ENCODE measurements at regions not wholly inside any gene's neighbourhood (a gene's known extent, or its start where the extent isn't known, plus 50 kb on each side); places are given as distances from the start of the nearest gene placed in this dataset.

DNA sequence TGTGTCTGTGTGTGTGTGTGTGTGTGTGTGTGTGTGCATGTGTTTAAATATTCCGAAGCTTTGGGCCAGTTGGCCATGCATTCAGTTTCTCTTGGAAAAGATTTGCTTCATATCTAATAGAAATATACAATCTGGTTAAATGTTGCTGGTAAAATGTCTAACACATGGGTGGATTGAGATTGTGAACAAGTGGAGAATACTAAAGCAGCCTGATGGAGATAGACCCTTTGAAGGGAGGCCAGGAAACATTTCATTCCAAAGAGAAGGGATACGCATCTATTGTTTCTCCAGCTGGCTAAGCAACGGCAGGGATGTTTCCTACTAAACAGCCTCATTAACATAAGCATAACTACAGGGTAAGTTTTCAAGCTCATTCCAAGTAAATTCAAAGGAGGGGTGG, 257.5 kb upstream of the PTBP2 start:
- no peaks in the 10 kb centered on the region for H3K36me3 ChIP-seq (replicated peaks in 1 of 2; ENCODE audit: control insufficient read depth in 1 of 2, insufficient read depth in 2 of 2, low read length in 1 of 2)
- H3K27me3 ChIP-seq (ENCODE audit: insufficient read depth) = no peaks in the 10 kb centered on the region
- no peaks in the 10 kb centered on the region for H3K79me2 ChIP-seq (ENCODE audit: insufficient read depth)
- H3K9ac ChIP-seq = no peak overlapping the region
- H3K4me1 ChIP-seq (ENCODE audit: control insufficient read depth in 1 of 2, insufficient read depth in 2 of 2, low read depth in 1 of 2, low read length in 1 of 2) = no peaks in the 10 kb centered on the region
- no peaks in the 10 kb centered on the region for H3K9me2 ChIP-seq
- H4K20me1 ChIP-seq (ENCODE audit: insufficient read depth) = no peaks in the 10 kb centered on the region
- H3K4me3 ChIP-seq (ENCODE audit: low read depth in 2 of 2, low read length in 1 of 2) = no peak overlapping the region
- H2AFZ ChIP-seq (ENCODE audit: low read depth) = no peak overlapping the region
- no peak for DNase-seq
- POLR2A ChIA-PET = no interaction called here
- H3K9me3 ChIP-seq = no peaks in the 10 kb centered on the region
- 72% methylated on average over 3 of the region's 3 CpGs for WGBS (ENCODE audit: low lambda C conversion rate)
- no peaks in the 10 kb centered on the region for H3F3A ChIP-seq (replicated peaks; ENCODE audit: insufficient read depth)
- H3K4me2 ChIP-seq = no peak overlapping the region
- CTCF ChIA-PET = interaction anchor here (1.0 kb wide), 1 partner anchor 11 kb away, joined by 3 read pairs; no protein-coding TSS in a partner anchor
- TF ChIP-seq RAD21 (IDR thresholded peaks at IDR 0.05; ENCODE audit: low read length) (no peak), CHD2 (IDR thresholded peaks at IDR 0.05; ENCODE audit: low read length, partially characterized antibody) (no peak)
- H3K27ac ChIP-seq (ENCODE audit: low read depth in 2 of 2, low read length in 1 of 2) = no peak overlapping the region

DNA sequence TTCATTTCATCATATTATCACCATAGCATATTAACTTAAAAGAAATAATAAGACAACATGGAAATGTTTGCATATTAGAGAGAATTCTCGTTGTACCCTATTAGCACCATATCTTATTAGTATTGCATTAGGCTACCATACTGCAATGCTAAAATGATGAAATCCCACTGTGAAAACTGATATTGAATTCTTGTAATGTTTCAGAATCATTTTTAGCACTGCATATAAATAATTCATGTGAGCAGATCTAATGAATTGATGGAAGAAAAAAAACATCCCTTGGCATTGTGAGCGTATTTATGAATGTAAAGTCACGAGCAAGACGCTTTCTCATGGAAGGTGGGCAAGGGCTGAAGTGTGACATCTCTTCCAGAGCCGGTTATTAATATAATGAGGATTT, 257.1 kb upstream of the PTBP2 start:
- ChIA-PET CTCF (no interaction called here), POLR2A (no interaction called here)
- no peak overlapping the region for H3K4me2 ChIP-seq
- no peaks in the 10 kb centered on the region for H3K9me2 ChIP-seq
- no peaks in the 10 kb centered on the region for H4K20me1 ChIP-seq (ENCODE audit: insufficient read depth)
- H3K9me3 ChIP-seq = no peaks in the 10 kb centered on the region
- H2AFZ ChIP-seq (ENCODE audit: low read depth) = no peak overlapping the region
- no peaks in the 10 kb centered on the region for H3K79me2 ChIP-seq (ENCODE audit: insufficient read depth)
- no peak for DNase-seq
- TF ChIP-seq CHD2 (IDR thresholded peaks at IDR 0.05; ENCODE audit: low read length, partially characterized antibody) = no peak
- no peaks in the 10 kb centered on the region for H3K4me1 ChIP-seq (ENCODE audit: control insufficient read depth in 1 of 2, insufficient read depth in 2 of 2, low read depth in 1 of 2, low read length in 1 of 2)
- no peak overlapping the region for H3K4me3 ChIP-seq (ENCODE audit: low read depth in 2 of 2, low read length in 1 of 2)
- H3K27ac ChIP-seq (ENCODE audit: low read depth in 2 of 2, low read length in 1 of 2) = no peak overlapping the region
- H3F3A ChIP-seq (replicated peaks; ENCODE audit: insufficient read depth) = no peaks in the 10 kb centered on the region
- H3K36me3 ChIP-seq (replicated peaks in 1 of 2; ENCODE audit: control insufficient read depth in 1 of 2, insufficient read depth in 2 of 2, low read length in 1 of 2) = no peaks in the 10 kb centered on the region
- 63% methylated on average over 5 of the region's 5 CpGs for WGBS (ENCODE audit: low lambda C conversion rate)
- no peak overlapping the region for H3K9ac ChIP-seq
- H3K27me3 ChIP-seq (ENCODE audit: insufficient read depth) = no peaks in the 10 kb centered on the region

DNA sequence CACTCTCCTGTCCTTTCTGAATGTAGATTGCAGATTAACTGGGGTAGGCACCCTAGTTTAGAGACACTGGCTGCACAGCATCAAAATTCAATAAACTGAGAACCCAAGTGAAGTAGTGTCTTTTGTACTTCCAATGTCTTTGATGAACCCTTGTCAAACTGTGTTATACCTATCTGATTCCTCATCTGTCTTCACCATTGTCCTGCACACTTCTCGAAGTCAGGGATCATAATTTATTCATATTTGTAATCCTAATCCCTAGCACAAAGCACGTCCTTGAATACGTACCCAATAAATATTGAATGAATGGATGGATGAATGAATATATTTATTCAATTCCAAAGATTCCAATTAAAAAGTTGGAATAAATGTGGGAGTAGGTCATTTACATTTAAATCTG, 256.6 kb upstream of the PTBP2 start:
- Histone ChIP-seq H3K36me3 (replicated peaks in 1 of 2; ENCODE audit: control insufficient read depth in 1 of 2, insufficient read depth in 2 of 2, low read length in 1 of 2) (no peaks in the 10 kb centered on the region), H4K20me1 (ENCODE audit: insufficient read depth) (no peaks in the 10 kb centered on the region), H3K9me3 (no peaks in the 10 kb centered on the region), H3F3A (replicated peaks; ENCODE audit: insufficient read depth) (no peaks in the 10 kb centered on the region), H3K9ac (no peak overlapping the region), H3K4me1 (ENCODE audit: control insufficient read depth in 1 of 2, insufficient read depth in 2 of 2, low read depth in 1 of 2, low read length in 1 of 2) (no peaks in the 10 kb centered on the region), H2AFZ (ENCODE audit: low read depth) (no peak overlapping the region), H3K4me2 (no peak overlapping the region), H3K9me2 (no peaks in the 10 kb centered on the region), H3K4me3 (ENCODE audit: low read depth in 2 of 2, low read length in 1 of 2) (no peak overlapping the region), H3K27ac (ENCODE audit: low read depth in 2 of 2, low read length in 1 of 2) (no peak overlapping the region), H3K79me2 (ENCODE audit: insufficient read depth) (no peaks in the 10 kb centered on the region), H3K27me3 (ENCODE audit: insufficient read depth) (no peaks in the 10 kb centered on the region)
- no peak for DNase-seq
- ChIA-PET POLR2A (no interaction called here), CTCF (no interaction called here)
- WGBS (ENCODE audit: low lambda C conversion rate) = 62% methylated on average over 3 of the region's 3 CpGs
- no peak for TF ChIP-seq FOXM1 (IDR thresholded peaks at IDR 0.05; ENCODE audit: low read depth)
- TF ChIP-seq, protein P1, sequence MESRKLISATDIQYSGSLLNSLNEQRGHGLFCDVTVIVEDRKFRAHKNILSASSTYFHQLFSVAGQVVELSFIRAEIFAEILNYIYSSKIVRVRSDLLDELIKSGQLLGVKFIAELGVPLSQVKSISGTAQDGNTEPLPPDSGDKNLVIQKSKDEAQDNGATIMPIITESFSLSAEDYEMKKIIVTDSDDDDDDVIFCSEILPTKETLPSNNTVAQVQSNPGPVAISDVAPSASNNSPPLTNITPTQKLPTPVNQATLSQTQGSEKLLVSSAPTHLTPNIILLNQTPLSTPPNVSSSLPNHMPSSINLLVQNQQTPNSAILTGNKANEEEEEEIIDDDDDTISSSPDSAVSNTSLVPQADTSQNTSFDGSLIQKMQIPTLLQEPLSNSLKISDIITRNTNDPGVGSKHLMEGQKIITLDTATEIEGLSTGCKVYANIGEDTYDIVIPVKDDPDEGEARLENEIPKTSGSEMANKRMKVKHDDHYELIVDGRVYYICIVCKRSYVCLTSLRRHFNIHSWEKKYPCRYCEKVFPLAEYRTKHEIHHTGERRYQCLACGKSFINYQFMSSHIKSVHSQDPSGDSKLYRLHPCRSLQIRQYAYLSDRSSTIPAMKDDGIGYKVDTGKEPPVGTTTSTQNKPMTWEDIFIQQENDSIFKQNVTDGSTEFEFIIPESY (IDR thresholded peaks at IDR 0.05; ENCODE audit: borderline replicate concordance, low read depth) = no peak
- TF ChIP-seq, protein P2, sequence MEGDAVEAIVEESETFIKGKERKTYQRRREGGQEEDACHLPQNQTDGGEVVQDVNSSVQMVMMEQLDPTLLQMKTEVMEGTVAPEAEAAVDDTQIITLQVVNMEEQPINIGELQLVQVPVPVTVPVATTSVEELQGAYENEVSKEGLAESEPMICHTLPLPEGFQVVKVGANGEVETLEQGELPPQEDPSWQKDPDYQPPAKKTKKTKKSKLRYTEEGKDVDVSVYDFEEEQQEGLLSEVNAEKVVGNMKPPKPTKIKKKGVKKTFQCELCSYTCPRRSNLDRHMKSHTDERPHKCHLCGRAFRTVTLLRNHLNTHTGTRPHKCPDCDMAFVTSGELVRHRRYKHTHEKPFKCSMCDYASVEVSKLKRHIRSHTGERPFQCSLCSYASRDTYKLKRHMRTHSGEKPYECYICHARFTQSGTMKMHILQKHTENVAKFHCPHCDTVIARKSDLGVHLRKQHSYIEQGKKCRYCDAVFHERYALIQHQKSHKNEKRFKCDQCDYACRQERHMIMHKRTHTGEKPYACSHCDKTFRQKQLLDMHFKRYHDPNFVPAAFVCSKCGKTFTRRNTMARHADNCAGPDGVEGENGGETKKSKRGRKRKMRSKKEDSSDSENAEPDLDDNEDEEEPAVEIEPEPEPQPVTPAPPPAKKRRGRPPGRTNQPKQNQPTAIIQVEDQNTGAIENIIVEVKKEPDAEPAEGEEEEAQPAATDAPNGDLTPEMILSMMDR (IDR thresholded peaks at IDR 0.05) = no peak
- TF ChIP-seq, protein P3, sequence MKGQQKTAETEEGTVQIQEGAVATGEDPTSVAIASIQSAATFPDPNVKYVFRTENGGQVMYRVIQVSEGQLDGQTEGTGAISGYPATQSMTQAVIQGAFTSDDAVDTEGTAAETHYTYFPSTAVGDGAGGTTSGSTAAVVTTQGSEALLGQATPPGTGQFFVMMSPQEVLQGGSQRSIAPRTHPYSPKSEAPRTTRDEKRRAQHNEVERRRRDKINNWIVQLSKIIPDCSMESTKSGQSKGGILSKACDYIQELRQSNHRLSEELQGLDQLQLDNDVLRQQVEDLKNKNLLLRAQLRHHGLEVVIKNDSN (IDR thresholded peaks at IDR 0.05; ENCODE audit: borderline replicate concordance, low read depth) = no peak
- TF ChIP-seq RXRA (IDR thresholded peaks at IDR 0.05; ENCODE audit: borderline replicate concordance, low read depth) = no peak
- TF ChIP-seq, protein P4, sequence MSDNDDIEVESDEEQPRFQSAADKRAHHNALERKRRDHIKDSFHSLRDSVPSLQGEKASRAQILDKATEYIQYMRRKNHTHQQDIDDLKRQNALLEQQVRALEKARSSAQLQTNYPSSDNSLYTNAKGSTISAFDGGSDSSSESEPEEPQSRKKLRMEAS (IDR thresholded peaks at IDR 0.05; ENCODE audit: low read depth) = no peak

All from SK-N-SH (cell line).